ENCODE measurements at regions not wholly inside any gene's neighbourhood (a gene's known extent, or its start where the extent isn't known, plus 50 kb on each side); places are given as distances from the start of the nearest gene placed in this dataset.

DNA sequence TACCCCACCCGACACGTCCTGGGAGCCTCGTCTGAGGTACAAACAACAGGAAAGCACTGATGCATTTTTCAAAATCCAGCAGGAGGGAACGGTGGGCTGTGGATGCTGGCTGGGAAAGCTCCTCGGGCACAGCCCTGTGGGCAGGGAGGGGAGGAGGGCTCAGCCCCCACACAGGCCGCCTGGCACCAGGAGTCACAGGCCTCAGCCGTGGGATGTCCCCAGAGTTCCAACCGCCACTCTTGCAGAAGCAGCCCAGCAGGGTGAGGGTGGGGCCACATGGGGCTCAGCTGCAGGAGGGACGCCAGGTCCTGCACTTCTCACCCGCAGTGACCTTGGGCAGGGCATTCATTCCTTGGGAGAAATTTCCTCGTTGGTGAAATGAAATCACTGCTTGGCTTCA is 274.6 kb downstream of the BRD1 start:
- intact Hi-C loops (cut with micrococcal nuclease): no loop called here
- Mint-ChIP-seq H3K27me3 (no peaks in the 10 kb centered on the region), H3K4me3 (no peak overlapping the region), H3K9me3 (ENCODE audit: insufficient read depth) (peaks cover 7% of the 10 kb centered on the region), H3K4me1 (no peaks in the 10 kb centered on the region), H3K27ac (no peak overlapping the region)
- Histone ChIP-seq H3K27me3 (replicated peaks in 1 of 4; ENCODE audit: control extremely low read depth in 1 of 4, control insufficient read depth in 3 of 4, insufficient read depth in 4 of 4, low read length in 3 of 4) (no peaks in the 10 kb centered on the region), H3K4me1 (ENCODE audit: control insufficient read depth in 2 of 2, insufficient read depth in 2 of 2, low read length in 2 of 2) (no peaks in the 10 kb centered on the region), H3K4me2 (replicated peaks; ENCODE audit: low read depth, low read length, poor library complexity, severe bottlenecking) (no peak overlapping the region), H2AFZ (ENCODE audit: insufficient read depth, low read depth, low read length, poor library complexity, severe bottlenecking) (no peak overlapping the region), H3K4me3 (ENCODE audit: control extremely low read depth in 1 of 5, extremely low read depth in 1 of 5, insufficient read depth in 1 of 5, low read depth in 2 of 5, low read length in 4 of 5) (no peak overlapping the region), H3K27ac (ENCODE audit: low read length in 2 of 2) (no peak overlapping the region), H3K79me2 (ENCODE audit: control insufficient read depth, insufficient read depth, low read length) (peaks cover 29% of the 10 kb centered on the region), H3K9me3 (ENCODE audit: control extremely low read depth in 1 of 3, control insufficient read depth in 2 of 3, insufficient read depth in 1 of 3, low read length in 2 of 3) (peaks cover 0 to 42% (median 1%) of the 10 kb centered on the region in 3 donors), H3K36me3 (replicated peaks in 1 of 2; ENCODE audit: control extremely low read depth in 1 of 2, control insufficient read depth in 1 of 2, extremely low read depth in 1 of 2, insufficient read depth in 2 of 2, low read length in 1 of 2) (no peaks in the 10 kb centered on the region), H4K20me1 (ENCODE audit: control insufficient read depth, insufficient read depth, low read length, poor library complexity, severe bottlenecking) (peaks cover 8% of the 10 kb centered on the region), H3K9ac (ENCODE audit: low read length) (no peak overlapping the region)
- 94% methylated on average over 11 of the region's 11 CpGs for WGBS (ENCODE audit: insufficient coverage)
- DNase-seq: no peak
- CTCF ChIA-PET: no interaction called here
- ATAC-seq (ENCODE audit: low read depth): no peak
- POLR2A ChIA-PET: no interaction called here
- no peak for TF ChIP-seq EZH2 (IDR thresholded peaks at IDR 0.05; ENCODE audit: borderline replicate concordance, insufficient read depth, low read depth, low read length, poor library complexity, severe bottlenecking)
- TF ChIP-seq, protein P1, sequence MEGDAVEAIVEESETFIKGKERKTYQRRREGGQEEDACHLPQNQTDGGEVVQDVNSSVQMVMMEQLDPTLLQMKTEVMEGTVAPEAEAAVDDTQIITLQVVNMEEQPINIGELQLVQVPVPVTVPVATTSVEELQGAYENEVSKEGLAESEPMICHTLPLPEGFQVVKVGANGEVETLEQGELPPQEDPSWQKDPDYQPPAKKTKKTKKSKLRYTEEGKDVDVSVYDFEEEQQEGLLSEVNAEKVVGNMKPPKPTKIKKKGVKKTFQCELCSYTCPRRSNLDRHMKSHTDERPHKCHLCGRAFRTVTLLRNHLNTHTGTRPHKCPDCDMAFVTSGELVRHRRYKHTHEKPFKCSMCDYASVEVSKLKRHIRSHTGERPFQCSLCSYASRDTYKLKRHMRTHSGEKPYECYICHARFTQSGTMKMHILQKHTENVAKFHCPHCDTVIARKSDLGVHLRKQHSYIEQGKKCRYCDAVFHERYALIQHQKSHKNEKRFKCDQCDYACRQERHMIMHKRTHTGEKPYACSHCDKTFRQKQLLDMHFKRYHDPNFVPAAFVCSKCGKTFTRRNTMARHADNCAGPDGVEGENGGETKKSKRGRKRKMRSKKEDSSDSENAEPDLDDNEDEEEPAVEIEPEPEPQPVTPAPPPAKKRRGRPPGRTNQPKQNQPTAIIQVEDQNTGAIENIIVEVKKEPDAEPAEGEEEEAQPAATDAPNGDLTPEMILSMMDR (IDR thresholded peaks at IDR 0.05): no peak

GRCh38 chr22:49551897-49552614 is 275.6 kb downstream of the BRD1 start:
- Histone ChIP-seq H3K4me3 (ENCODE audit: control extremely low read depth in 1 of 5, extremely low read depth in 1 of 5, insufficient read depth in 1 of 5, low read depth in 2 of 5, low read length in 4 of 5) (no peak overlapping the region), H2AFZ (ENCODE audit: insufficient read depth, low read depth, low read length, poor library complexity, severe bottlenecking) (no peak overlapping the region), H3K27ac (ENCODE audit: low read length in 2 of 2) (no peak overlapping the region), H4K20me1 (ENCODE audit: control insufficient read depth, insufficient read depth, low read length, poor library complexity, severe bottlenecking) (peaks cover 8% of the 10 kb centered on the region), H3K9me3 (ENCODE audit: control extremely low read depth in 1 of 3, control insufficient read depth in 2 of 3, insufficient read depth in 1 of 3, low read length in 2 of 3) (peaks cover 0 to 44% (median 1%) of the 10 kb centered on the region in 3 donors), H3K27me3 (replicated peaks in 1 of 4; ENCODE audit: control extremely low read depth in 1 of 4, control insufficient read depth in 3 of 4, insufficient read depth in 4 of 4, low read length in 3 of 4) (no peaks in the 10 kb centered on the region), H3K4me1 (ENCODE audit: control insufficient read depth in 2 of 2, insufficient read depth in 2 of 2, low read length in 2 of 2) (no peaks in the 10 kb centered on the region), H3K9ac (ENCODE audit: low read length) (no peak overlapping the region), H3K79me2 (ENCODE audit: control insufficient read depth, insufficient read depth, low read length) (peaks cover 29% of the 10 kb centered on the region), H3K4me2 (replicated peaks; ENCODE audit: low read depth, low read length, poor library complexity, severe bottlenecking) (no peak overlapping the region), H3K36me3 (replicated peaks in 1 of 2; ENCODE audit: control extremely low read depth in 1 of 2, control insufficient read depth in 1 of 2, extremely low read depth in 1 of 2, insufficient read depth in 2 of 2, low read length in 1 of 2) (no peaks in the 10 kb centered on the region)
- no peak for TF ChIP-seq EZH2 (IDR thresholded peaks at IDR 0.05; ENCODE audit: borderline replicate concordance, insufficient read depth, low read depth, low read length, poor library complexity, severe bottlenecking)
- TF ChIP-seq, protein P1 (IDR thresholded peaks at IDR 0.05): no peak
- intact Hi-C loops (cut with micrococcal nuclease): no loop called here
- WGBS (ENCODE audit: insufficient coverage): 89% methylated on average over 9 of the region's 15 CpGs
- CTCF ChIA-PET: no interaction called here
- Mint-ChIP-seq H3K9me3 (ENCODE audit: insufficient read depth) (peaks cover 5% of the 10 kb centered on the region), H3K27ac (no peak overlapping the region), H3K4me3 (no peak overlapping the region), H3K4me1 (no peaks in the 10 kb centered on the region), H3K27me3 (no peaks in the 10 kb centered on the region)
- POLR2A ChIA-PET: no interaction called here
- ATAC-seq (ENCODE audit: low read depth) (no peak), DNase-seq (no peak)
